ENCODE measurements at regions not wholly inside any gene's neighbourhood (a gene's known extent, or its start where the extent isn't known, plus 50 kb on each side); places are given as distances from the start of the nearest gene placed in this dataset.
"Not testable (repeated sequence)": the region's sequence is repeated elsewhere in the genome, so short reads cannot be mapped to it uniquely, and the experiment has no call there.

GRCh38 chr12:42716491-42716891 is 126.9 kb upstream of the PRICKLE1 start:
- peak; percentile 77 for DNase-seq (ENCODE audit: low read depth)

GRCh38 chr12:42713566-42713965 is 124.0 kb upstream of the PRICKLE1 start:
- peak; percentile 33 for DNase-seq (ENCODE audit: low read depth)

GRCh38 chr12:42708374-42708773 is 118.8 kb upstream of the PRICKLE1 start:
- DNase-seq (ENCODE audit: low read depth) = not testable (repeated sequence)

- no peak for DNase-seq (ENCODE audit: low read depth)
Measured at GRCh38 chr12:42707312-42708226, 118.0 kb upstream of the PRICKLE1 start.

- DNase-seq (ENCODE audit: low read depth) = peak; percentile 50
Measured at GRCh38 chr12:42706321-42706720, 116.8 kb upstream of the PRICKLE1 start.

- peak; percentile 87 for DNase-seq (ENCODE audit: low read depth)
Measured at GRCh38 chr12:42705863-42706262, 116.3 kb upstream of the PRICKLE1 start.

- no peak for DNase-seq (ENCODE audit: low read depth)
Measured at GRCh38 chr12:42704810-42705401, 115.4 kb upstream of the PRICKLE1 start.

- no peak for DNase-seq (ENCODE audit: low read depth)
Measured at GRCh38 chr12:42704340-42704739, 114.8 kb upstream of the PRICKLE1 start.

GRCh38 chr12:42701084-42701483 is 111.5 kb upstream of the PRICKLE1 start:
- DNase-seq (ENCODE audit: low read depth) = no peak

GRCh38 chr12:42698213-42698612 is 108.7 kb upstream of the PRICKLE1 start:
- DNase-seq (ENCODE audit: low read depth) = peak; percentile 45

GRCh38 chr12:42696406-42697149 is 107.0 kb upstream of the PRICKLE1 start:
- no peak for DNase-seq (ENCODE audit: low read depth)

GRCh38 chr12:42695490-42695995 is 106.0 kb upstream of the PRICKLE1 start:
- no peak for DNase-seq (ENCODE audit: low read depth)

- DNase-seq (ENCODE audit: low read depth) = no peak
Measured at GRCh38 chr12:42692749-42693148, 103.2 kb upstream of the PRICKLE1 start.

- DNase-seq (ENCODE audit: low read depth) = no peak
Measured at GRCh38 chr12:42691991-42692557, 102.5 kb upstream of the PRICKLE1 start.

GRCh38 chr12:42690264-42690663 is 100.7 kb upstream of the PRICKLE1 start:
- no peak for DNase-seq (ENCODE audit: low read depth)

GRCh38 chr12:42689699-42690098 is 100.2 kb upstream of the PRICKLE1 start:
- no peak for DNase-seq (ENCODE audit: low read depth)

GRCh38 chr12:42686514-42687172 is 97.1 kb upstream of the PRICKLE1 start:
- DNase-seq (ENCODE audit: low read depth) = no peak

- DNase-seq (ENCODE audit: low read depth) = no peak
Measured at GRCh38 chr12:42684802-42685071, 95.2 kb upstream of the PRICKLE1 start.

- no peak for DNase-seq (ENCODE audit: low read depth)
Measured at GRCh38 chr12:42683933-42684801, 94.6 kb upstream of the PRICKLE1 start.

- no peak for DNase-seq (ENCODE audit: low read depth)
Measured at GRCh38 chr12:42683266-42683665, 93.7 kb upstream of the PRICKLE1 start.

GRCh38 chr12:42679466-42679865 is 89.9 kb upstream of the PRICKLE1 start:
- peak; percentile 62 for DNase-seq (ENCODE audit: low read depth)
